ENCODE measurements at regions not wholly inside any gene's neighbourhood (a gene's known extent, or its start where the extent isn't known, plus 50 kb on each side); places are given as distances from the start of the nearest gene placed in this dataset.

DNA sequence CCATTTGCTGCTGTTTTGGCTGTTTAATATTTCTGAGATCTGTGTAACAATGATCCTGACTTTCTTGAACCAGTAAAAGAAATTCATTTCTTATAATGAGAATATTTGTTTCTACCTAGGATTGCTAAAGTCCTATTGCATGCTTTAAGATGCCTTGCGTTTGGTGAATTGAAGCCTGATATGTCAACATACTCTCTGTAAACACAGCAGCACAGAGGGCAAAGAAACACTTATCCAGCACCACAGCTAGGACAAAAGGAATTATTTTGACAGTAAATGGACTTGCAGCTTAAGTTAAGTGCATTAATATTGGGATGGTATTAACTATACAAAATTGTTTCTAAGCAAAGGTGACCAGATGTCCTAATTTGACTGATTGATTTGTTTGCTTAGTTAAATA, 2031.2 kb upstream of the CDH6 start:
- TF ChIP-seq JUND (IDR thresholded peaks at IDR 0.05) (no peak), MXI1 (IDR thresholded peaks at IDR 0.05; ENCODE audit: low read depth, low read length) (no peak), NRF1 (IDR thresholded peaks at IDR 0.05; ENCODE audit: low read depth, low read length) (no peak)
- TF ChIP-seq, protein P1, sequence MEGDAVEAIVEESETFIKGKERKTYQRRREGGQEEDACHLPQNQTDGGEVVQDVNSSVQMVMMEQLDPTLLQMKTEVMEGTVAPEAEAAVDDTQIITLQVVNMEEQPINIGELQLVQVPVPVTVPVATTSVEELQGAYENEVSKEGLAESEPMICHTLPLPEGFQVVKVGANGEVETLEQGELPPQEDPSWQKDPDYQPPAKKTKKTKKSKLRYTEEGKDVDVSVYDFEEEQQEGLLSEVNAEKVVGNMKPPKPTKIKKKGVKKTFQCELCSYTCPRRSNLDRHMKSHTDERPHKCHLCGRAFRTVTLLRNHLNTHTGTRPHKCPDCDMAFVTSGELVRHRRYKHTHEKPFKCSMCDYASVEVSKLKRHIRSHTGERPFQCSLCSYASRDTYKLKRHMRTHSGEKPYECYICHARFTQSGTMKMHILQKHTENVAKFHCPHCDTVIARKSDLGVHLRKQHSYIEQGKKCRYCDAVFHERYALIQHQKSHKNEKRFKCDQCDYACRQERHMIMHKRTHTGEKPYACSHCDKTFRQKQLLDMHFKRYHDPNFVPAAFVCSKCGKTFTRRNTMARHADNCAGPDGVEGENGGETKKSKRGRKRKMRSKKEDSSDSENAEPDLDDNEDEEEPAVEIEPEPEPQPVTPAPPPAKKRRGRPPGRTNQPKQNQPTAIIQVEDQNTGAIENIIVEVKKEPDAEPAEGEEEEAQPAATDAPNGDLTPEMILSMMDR (IDR thresholded peaks at IDR 0.05): no peak
- TF ChIP-seq, protein P2, sequence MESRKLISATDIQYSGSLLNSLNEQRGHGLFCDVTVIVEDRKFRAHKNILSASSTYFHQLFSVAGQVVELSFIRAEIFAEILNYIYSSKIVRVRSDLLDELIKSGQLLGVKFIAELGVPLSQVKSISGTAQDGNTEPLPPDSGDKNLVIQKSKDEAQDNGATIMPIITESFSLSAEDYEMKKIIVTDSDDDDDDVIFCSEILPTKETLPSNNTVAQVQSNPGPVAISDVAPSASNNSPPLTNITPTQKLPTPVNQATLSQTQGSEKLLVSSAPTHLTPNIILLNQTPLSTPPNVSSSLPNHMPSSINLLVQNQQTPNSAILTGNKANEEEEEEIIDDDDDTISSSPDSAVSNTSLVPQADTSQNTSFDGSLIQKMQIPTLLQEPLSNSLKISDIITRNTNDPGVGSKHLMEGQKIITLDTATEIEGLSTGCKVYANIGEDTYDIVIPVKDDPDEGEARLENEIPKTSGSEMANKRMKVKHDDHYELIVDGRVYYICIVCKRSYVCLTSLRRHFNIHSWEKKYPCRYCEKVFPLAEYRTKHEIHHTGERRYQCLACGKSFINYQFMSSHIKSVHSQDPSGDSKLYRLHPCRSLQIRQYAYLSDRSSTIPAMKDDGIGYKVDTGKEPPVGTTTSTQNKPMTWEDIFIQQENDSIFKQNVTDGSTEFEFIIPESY (IDR thresholded peaks at IDR 0.05; ENCODE audit: borderline replicate concordance, low read depth): no peak
- TF ChIP-seq, protein P3, sequence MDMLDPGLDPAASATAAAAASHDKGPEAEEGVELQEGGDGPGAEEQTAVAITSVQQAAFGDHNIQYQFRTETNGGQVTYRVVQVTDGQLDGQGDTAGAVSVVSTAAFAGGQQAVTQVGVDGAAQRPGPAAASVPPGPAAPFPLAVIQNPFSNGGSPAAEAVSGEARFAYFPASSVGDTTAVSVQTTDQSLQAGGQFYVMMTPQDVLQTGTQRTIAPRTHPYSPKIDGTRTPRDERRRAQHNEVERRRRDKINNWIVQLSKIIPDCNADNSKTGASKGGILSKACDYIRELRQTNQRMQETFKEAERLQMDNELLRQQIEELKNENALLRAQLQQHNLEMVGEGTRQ (IDR thresholded peaks at IDR 0.05; ENCODE audit: borderline replicate concordance, low read depth, low read length): no peak

Measured in SK-N-SH (cell line).